Stomach (tissue), 4 donors: ENCODE measurements at regions not wholly inside any gene's neighbourhood (a gene's known extent, or its start where the extent isn't known, plus 50 kb on each side); places are given as distances from the start of the nearest gene placed in this dataset.
"Not testable (repeated sequence)": the region's sequence is repeated elsewhere in the genome, so short reads cannot be mapped to it uniquely, and the experiment has no call there.

Source experiments
- CTCF ChIP-seq, 7 experiments: fragments of 450-650 bp in 4 of 7; fragments of 200-600 bp in 3 of 7; sonication (generic) in 3 of 7; IDR thresholded peaks; one replicate each; pipeline ENCODE4 v1.5.1; 2016 to 2019; ENCODE audit warnings: antibody characterized with exemption in 7 of 7, control low read depth in 2 of 7, mild to moderate bottlenecking in 1 of 7
- EP300 ChIP-seq: sonication (generic); formaldehyde crosslinking; IDR thresholded peaks from one replicate; pipeline ENCODE4 v1.6.1; 2017; ENCODE audit warnings: antibody characterized with exemption
- POLR2A ChIP-seq, 4 donors: fragments of 450-650 bp; IDR thresholded peaks; one replicate each; pipeline ENCODE4 v1.6.1; 2016; ENCODE audit warnings: antibody characterized with exemption in 4 of 4, control low read depth in 2 of 4, mild to moderate bottlenecking in 1 of 4, moderate library complexity in 1 of 4
- POLR2AphosphoS5 ChIP-seq, 3 donors: sonication (generic); formaldehyde crosslinking; IDR thresholded peaks; one replicate each; pipeline ENCODE4 v1.6.1; 2016; ENCODE audit warnings: antibody characterized with exemption in 3 of 3

- not testable (repeated sequence) for TF ChIP-seq CTCF (IDR thresholded peaks at IDR 0.05); POLR2A (IDR thresholded peaks at IDR 0.05); EP300; POLR2AphosphoS5 (IDR thresholded peaks at IDR 0.05)
These were observed 113.0 kb downstream of the NPIPB11 start for GRCh38 chr16:29293545-29293944.
